SK-N-SH treated with all-trans-retinoic acid at 6 μM for 48 hours (cell line): ENCODE measurements at regions not wholly inside any gene's neighbourhood (a gene's known extent, or its start where the extent isn't known, plus 50 kb on each side); places are given as distances from the start of the nearest gene placed in this dataset.
"Not testable (repeated sequence)": the region's sequence is repeated elsewhere in the genome, so short reads cannot be mapped to it uniquely, and the experiment has no call there.

Experiments used
- ATAC-seq: fragments of 200-7000 bp; cut with Tn5 transposase; 3 replicates; pipeline ENCODE4 v1.9.1; 2020; ENCODE audit warnings: mild to moderate bottlenecking, moderate library complexity
- ARNTL ChIP-seq: fragments of 450-650 bp; formaldehyde crosslinking; IDR thresholded peaks from 2 replicates; pipeline ENCODE4 v1.5.0; 2020; ENCODE audit warnings: low read depth, mild to moderate bottlenecking, moderate library complexity, borderline replicate concordance
- BACH2 ChIP-seq: fragments of 250-450 bp; sonication (Bioruptor Pico); IDR thresholded peaks from 2 replicates; pipeline ENCODE4 v1.9.0; 2021; ENCODE audit warnings: mild to moderate bottlenecking, borderline replicate concordance
- CREB5 ChIP-seq: fragments of 250-450 bp; sonication (Bioruptor Pico); IDR thresholded peaks from 2 replicates; pipeline ENCODE4 v1.5.1; 2020; ENCODE audit warnings: low read depth, mild to moderate bottlenecking, moderate library complexity
- CSDC2 ChIP-seq: fragments of 250-450 bp; sonication (Bioruptor Pico); IDR thresholded peaks from 2 replicates; pipeline ENCODE4 v1.5.0; 2020; ENCODE audit warnings: mild to moderate bottlenecking, moderate library complexity
- CSRNP3 ChIP-seq: fragments of 250-450 bp; sonication (Bioruptor Pico); IDR thresholded peaks from 2 replicates; pipeline ENCODE4 v1.5.1; 2021; ENCODE audit warnings: mild to moderate bottlenecking, moderate library complexity
- ESRRG ChIP-seq: fragments of 250-450 bp; sonication (Bioruptor Pico); IDR thresholded peaks from 2 replicates; pipeline ENCODE4 v1.6.1; 2021; ENCODE audit warnings: mild to moderate bottlenecking
- GLIS3 ChIP-seq: fragments of 250-450 bp; sonication (Bioruptor Pico); IDR thresholded peaks from 2 replicates; pipeline ENCODE4 v1.5.0; 2020; ENCODE audit warnings: mild to moderate bottlenecking, moderate library complexity
- ISL1 ChIP-seq: fragments of 250-450 bp; sonication (Bioruptor Pico); IDR thresholded peaks from 2 replicates; pipeline ENCODE4 v2.1.2; 2022; ENCODE audit warnings: mild to moderate bottlenecking, moderate library complexity
- OSR1 ChIP-seq: fragments of 250-450 bp; sonication (Bioruptor Pico); IDR thresholded peaks from 2 replicates; pipeline ENCODE4 v1.8.0; 2022; ENCODE audit warnings: moderate library complexity, mild to moderate bottlenecking, inconsistent platforms
- PATZ1 ChIP-seq: fragments of 250-450 bp; sonication (Bioruptor Pico); IDR thresholded peaks from 2 replicates; pipeline ENCODE4 v1.8.0; 2020; ENCODE audit warnings: mild to moderate bottlenecking, moderate library complexity, borderline replicate concordance
- POU6F1 ChIP-seq: fragments of 250-450 bp; sonication (Bioruptor Pico); IDR thresholded peaks from 2 replicates; pipeline ENCODE4 v1.8.0; 2021; ENCODE audit warnings: low read depth, mild to moderate bottlenecking, moderate library complexity, borderline replicate concordance
- PPARA ChIP-seq: fragments of 250-450 bp; sonication (Bioruptor Pico); IDR thresholded peaks from 2 replicates; pipeline ENCODE4 v1.5.0; 2020; ENCODE audit warnings: mild to moderate bottlenecking, borderline replicate concordance
- RARB ChIP-seq: fragments of 250-450 bp; sonication (Bioruptor Pico); IDR thresholded peaks from 2 replicates; pipeline ENCODE4 v1.8.0; 2021; ENCODE audit warnings: mild to moderate bottlenecking, moderate library complexity
- TCF4 ChIP-seq: fragments of 250-450 bp; sonication (Bioruptor Pico); IDR thresholded peaks from 2 replicates; pipeline ENCODE4 v1.8.0; 2021; ENCODE audit warnings: mild to moderate bottlenecking, moderate library complexity, borderline replicate concordance
- TOX ChIP-seq: fragments of 250-450 bp; sonication (Bioruptor Pico); IDR thresholded peaks from 2 replicates; pipeline ENCODE4 v1.8.0; 2021; ENCODE audit warnings: mild to moderate bottlenecking, moderate library complexity, borderline replicate concordance
- TSHZ2 ChIP-seq: fragments of 250-450 bp; sonication (Bioruptor Pico); IDR thresholded peaks from 2 replicates; pipeline ENCODE4 v1.5.0; 2020; ENCODE audit warnings: mild to moderate bottlenecking, moderate library complexity
- ZC3H10 ChIP-seq: fragments of 250-450 bp; sonication (Bioruptor Pico); IDR thresholded peaks from 2 replicates; pipeline ENCODE4 v1.5.1; 2021; ENCODE audit warnings: mild to moderate bottlenecking, moderate library complexity
- ZFP3 ChIP-seq: fragments of 250-450 bp; sonication (Bioruptor Pico); IDR thresholded peaks from 2 replicates; pipeline ENCODE4 v1.5.0; 2020; ENCODE audit warnings: mild to moderate bottlenecking, moderate library complexity
- ZFP30 ChIP-seq: fragments of 450-650 bp; formaldehyde crosslinking; IDR thresholded peaks from 2 replicates; pipeline ENCODE4 v1.5.0; 2022; ENCODE audit warnings: mild to moderate bottlenecking, moderate library complexity
- ZNF565 ChIP-seq: fragments of 450-650 bp; formaldehyde crosslinking; conservative IDR thresholded peaks from 2 replicates; pipeline ENCODE4 v1.5.0; 2020; ENCODE audit warnings: low read depth, mild to moderate bottlenecking, moderate library complexity
- ZNF70 ChIP-seq: fragments of 450-650 bp; formaldehyde crosslinking; IDR thresholded peaks from 2 replicates; pipeline ENCODE4 v1.5.0; 2020; ENCODE audit warnings: mild to moderate bottlenecking, moderate library complexity
- ZNF8 ChIP-seq: fragments of 450-650 bp; formaldehyde crosslinking; IDR thresholded peaks from 2 replicates; pipeline ENCODE4 v1.5.0; 2020; ENCODE audit warnings: mild to moderate bottlenecking, moderate library complexity

- no peak for ATAC-seq
- TF ChIP-seq PATZ1 (CRISPR knock-in tag) (no peak), CREB5 (no peak), ZC3H10 (CRISPR knock-in tag) (no peak), RARB (no peak), PPARA (no peak), TCF4 (CRISPR knock-in tag) (no peak), POU6F1 (CRISPR knock-in tag) (no peak), ESRRG (CRISPR knock-in tag) (no peak), ZNF70 (CRISPR knock-in tag) (no peak), GLIS3 (no peak), BACH2 (no peak), ISL1 (no peak), ZFP3 (CRISPR knock-in tag) (no peak)
Measured at GRCh38 chr14:101628975-101629374, 67.7 kb downstream of the DIO3 start.

- ATAC-seq, result no peak
- no peak for TF ChIP-seq TCF4 (CRISPR knock-in tag)
- TF ChIP-seq, all 23 proteins: peak for 0
Measured at GRCh38 chr14:101630056-101630965, 69.0 kb downstream of the DIO3 start.

- TF ChIP-seq ZFP3 (CRISPR knock-in tag) (no peak), OSR1 (CRISPR knock-in tag) (no peak), ZNF565 (CRISPR knock-in tag) (no peak), TSHZ2 (CRISPR knock-in tag) (no peak), ZFP30 (CRISPR knock-in tag) (no peak), CSRNP3 (CRISPR knock-in tag) (no peak), ARNTL (no peak), TOX (CRISPR knock-in tag) (no peak), POU6F1 (CRISPR knock-in tag) (no peak), ZNF70 (CRISPR knock-in tag) (no peak), BACH2 (no peak), ESRRG (CRISPR knock-in tag) (no peak), TCF4 (CRISPR knock-in tag) (no peak), GLIS3 (no peak), ZNF8 (no peak), RARB (no peak), CSDC2 (CRISPR knock-in tag) (no peak), ISL1 (no peak), ZC3H10 (CRISPR knock-in tag) (no peak), PATZ1 (CRISPR knock-in tag) (no peak)
- no peak for ATAC-seq
Measured at GRCh38 chr14:101631199-101631598, 69.9 kb downstream of the DIO3 start.

GRCh38 chr14:101631970-101632369 is 70.7 kb downstream of the DIO3 start:
- not testable (repeated sequence) for ATAC-seq
